K562 (cell line): ENCODE measurements at regions not wholly inside any gene's neighbourhood (a gene's known extent, or its start where the extent isn't known, plus 50 kb on each side); places are given as distances from the start of the nearest gene placed in this dataset.

ENCODE experiments used
- ATAC-seq: fragments of 200-7000 bp; cut with Tn5 transposase; 3 replicates; pipeline ENCODE4 v1.9.1; 2020; ENCODE audit warnings: moderate library complexity
- BruUV-seq: library from RNA; stranded (reverse); fragments of 400-500 nt; replicated peaks from 2 replicates; lab custom pipeline; 2021; lab: Mats Ljungman, UMichigan
- CTCF ChIA-PET: fragments of 300-600 bp; formaldehyde crosslinking; extraction: SDS; loops from one replicate; lab custom pipeline; 2021; ENCODE audit warnings: low intra/inter-chr PET ratio; lab: Yijun Ruan, JAX
- POLR2A ChIA-PET: fragments of 300-600, 350-650 bp; sonication (Branson Sonifier 250); formaldehyde crosslinking; extraction: SDS; loops from one replicate; lab custom pipeline; 2021; ENCODE audit warnings: antibody characterized with exemption, inconsistent platforms; lab: Yijun Ruan, JAX
- DNase-seq, 4 experiments: peaks; one replicate each; pipeline versions ENCODE4 v3.0.0 to v3.0.0-alpha.2; 2011 to 2018; ENCODE audit warnings: low spot score in 3 of 4, mixed read lengths in 3 of 4; ENCODE audit errors: extremely low read depth in 1 of 4
- FAIRE-seq: peaks from 2 replicates; lab custom pipeline; 2011; peaks lifted over from hg19 to GRCh38; lab: Jason Lieb, UNC
- H2AFZ ChIP-seq: 2 replicates; pipeline ENCODE4 v1.6.0; 2011; ENCODE audit warnings: low read depth, low read length, control low read depth, inconsistent platforms
- H3K27ac ChIP-seq: fragments of 200-600 bp; 3 replicates; pipeline ENCODE4 v1.8.0; 2011; ENCODE audit warnings: low read depth, mild to moderate bottlenecking, control low read depth, inconsistent platforms, low read length, moderate library complexity, mixed read lengths; ENCODE audit errors: extremely low read depth
- H3K27me3 ChIP-seq, 2 experiments: fragments of 300-600 bp in 1 of 2; 2 replicates in 1 of 2; 3 replicates in 1 of 2; pipeline versions ENCODE4 v1.6.0 to v1.8.0; 2011; ENCODE audit warnings: inconsistent platforms in 2 of 2, low read length in 2 of 2, mild to moderate bottlenecking in 1 of 2, mixed read lengths in 1 of 2, moderate library complexity in 1 of 2; ENCODE audit not compliant: control insufficient read depth in 2 of 2, insufficient read depth in 2 of 2
- H3K36me3 ChIP-seq: fragments of 300-600 bp; 3 replicates; pipeline ENCODE4 v1.8.0; 2011; ENCODE audit warnings: mild to moderate bottlenecking, low read length, inconsistent platforms; ENCODE audit not compliant: control insufficient read depth, insufficient read depth
- H3K4me1 ChIP-seq, 2 experiments: fragments of 200-600 bp in 1 of 2; replicated peaks in 1 of 2; 2 replicates in 1 of 2; 3 replicates in 1 of 2; pipeline versions ENCODE4 v1.5.1 to v1.8.0; 2011; ENCODE audit warnings: inconsistent platforms in 2 of 2, low read length in 2 of 2, mild to moderate bottlenecking in 1 of 2, mixed read lengths in 1 of 2, moderate library complexity in 1 of 2; ENCODE audit not compliant: control insufficient read depth in 2 of 2, insufficient read depth in 2 of 2
- H3K4me2 ChIP-seq: 2 replicates; pipeline ENCODE4 v1.6.1; 2011; ENCODE audit warnings: low read length, control low read depth, inconsistent platforms, mixed read lengths; ENCODE audit not compliant: insufficient read depth
- H3K4me3 ChIP-seq: fragments of 200-600 bp; sonication (generic), shearing (Covaris generic); 2 replicates; pipeline ENCODE4 v1.5.1; 2016; ENCODE audit warnings: control low read depth, inconsistent platforms
- H3K79me2 ChIP-seq: fragments of 200-600 bp; 3 replicates; pipeline ENCODE4 v1.8.0; 2011; ENCODE audit warnings: low read length, inconsistent platforms; ENCODE audit not compliant: control insufficient read depth, insufficient read depth
- H3K9ac ChIP-seq, 2 experiments: 2 replicates each; pipeline versions ENCODE4 v1.6.0 to v1.6.1; 2011; ENCODE audit warnings: low read depth in 2 of 2, low read length in 2 of 2, control low read depth in 1 of 2, inconsistent platforms in 1 of 2, mild to moderate bottlenecking in 1 of 2, mixed read lengths in 1 of 2; ENCODE audit not compliant: insufficient read depth in 1 of 2
- H3K9me1 ChIP-seq: one replicate; pipeline ENCODE4 v1.6.0; 2011; ENCODE audit warnings: inconsistent platforms, mild to moderate bottlenecking, low read length, moderate library complexity; ENCODE audit not compliant: control insufficient read depth, insufficient read depth
- H3K9me3 ChIP-seq: replicated peaks from 2 replicates; pipeline ENCODE4 v1.5.1; 2011; ENCODE audit warnings: low read depth, low read length, inconsistent platforms; ENCODE audit not compliant: control insufficient read depth, insufficient read depth
- H4K20me1 ChIP-seq: replicated peaks from 2 replicates; pipeline ENCODE4 v1.6.1; 2011; ENCODE audit warnings: low read length, inconsistent platforms, mixed read lengths; ENCODE audit not compliant: control insufficient read depth, insufficient read depth
- ATF1 ChIP-seq, 2 experiments: fragments of 450-650 bp in 1 of 2; IDR thresholded peaks; 2 replicates each; pipeline ENCODE4 v1.6.1; 2016; ENCODE audit warnings: missing compliant biosample characterization in 1 of 2, missing genetic modification characterization in 1 of 2
- DNMT1 ChIP-seq: fragments of 450-650 bp; IDR thresholded peaks from 2 replicates; pipeline ENCODE4 v1.6.1; 2016; ENCODE audit warnings: antibody characterized with exemption, mild to moderate bottlenecking
- MTA3 ChIP-seq: fragments of 450-650 bp; formaldehyde crosslinking; IDR thresholded peaks from 2 replicates; pipeline ENCODE4 v1.6.1; 2017; ENCODE audit warnings: mild to moderate bottlenecking, borderline replicate concordance
- NCOA4 ChIP-seq: fragments of 450-650 bp; IDR thresholded peaks from 2 replicates; pipeline ENCODE4 v1.6.1; 2018; ENCODE audit warnings: mild to moderate bottlenecking; ENCODE audit not compliant: partially characterized antibody
- THRA ChIP-seq: fragments of 450-650 bp; IDR thresholded peaks from 2 replicates; pipeline ENCODE4 v1.6.1; 2017; ENCODE audit warnings: mild to moderate bottlenecking, moderate library complexity
- YBX1 ChIP-seq: fragments of 450-650 bp; IDR thresholded peaks from 2 replicates; pipeline ENCODE4 v1.7.1; 2016; ENCODE audit warnings: mild to moderate bottlenecking
- ZBTB11 ChIP-seq, 3 experiments: fragments of 200-800 bp in 1 of 3; fragments of 250-450 bp in 1 of 3; fragments of 450-650 bp in 1 of 3; sonication (Bioruptor Pico) in 1 of 3; sonication (Bioruptor generic) in 1 of 3; formaldehyde crosslinking in 1 of 3; IDR thresholded peaks; 2 replicates each; pipeline versions ENCODE4 v1.6.1 to v1.8.0; 2016 to 2022; ENCODE audit warnings: mild to moderate bottlenecking in 2 of 3, missing genetic modification characterization in 2 of 3, missing compliant biosample characterization in 1 of 3, moderate library complexity in 1 of 3
- ZBTB49 ChIP-seq: sonication (generic); formaldehyde crosslinking; IDR thresholded peaks from 2 replicates; pipeline ENCODE4 v1.8.0; 2022; ENCODE audit warnings: missing genetic modification reagents, mild to moderate bottlenecking, borderline replicate concordance
- ZNF584 ChIP-seq: fragments of 200-800 bp; sonication (Bioruptor generic); IDR thresholded peaks from 2 replicates; pipeline ENCODE4 v1.6.1; 2016; ENCODE audit warnings: low read depth, mild to moderate bottlenecking, missing genetic modification characterization, missing compliant biosample characterization
- WGBS: fragments of 100-300 bp; shearing (Covaris generic); methylation state at CpG from one replicate; pipeline ENCODE4 v1.1.6; 2016; ENCODE audit warnings: low coverage, mixed read lengths; ENCODE audit not compliant: insufficient coverage; ENCODE audit errors: missing lambda C conversion rate; 5-methylcytosine and 5-hydroxymethylcytosine counted together
- in situ Hi-C: fragments of 300-500 bp; cut with MboI; formaldehyde crosslinking; loops from 4 replicates; pipeline ENCODE4 v1.15.0; 2018; ENCODE audit warnings: inconsistent platforms, mixed read lengths
- intact Hi-C: fragments of 100-400 bp; cut with micrococcal nuclease; formaldehyde crosslinking; loops from 2 replicates; pipeline ENCODE4 v1.14.2; 2022

- Histone ChIP-seq H3K4me1 (no peaks in the 10 kb centered on the region), H3K9me3 (no peaks in the 10 kb centered on the region), H3K27ac (no peak overlapping the region), H2AFZ (no peak overlapping the region), H3K4me2 (no peak overlapping the region), H3K27me3 (no peaks in the 10 kb centered on the region), H3K4me3 (no peak overlapping the region), H3K36me3 (no peaks in the 10 kb centered on the region), H3K9me1 (no peaks in the 10 kb centered on the region), H3K9ac (no peak overlapping the region), H4K20me1 (no peaks in the 10 kb centered on the region), H3K79me2 (no peaks in the 10 kb centered on the region)
- ChIA-PET POLR2A (no interaction called here), CTCF (interaction anchor here (0.6 kb wide), 1 partner anchor 1793 kb away, joined by 5 read pairs; no protein-coding TSS in a partner anchor)
- intact Hi-C loops (no loop called here), in situ Hi-C loops (no loop called here)
- TF ChIP-seq NCOA4: no peak
- no peak for TF ChIP-seq ZNF584 (CRISPR knock-in tag)
- no peak for TF ChIP-seq THRA
- TF ChIP-seq DNMT1: no peak
- TF ChIP-seq MTA3: no peak
- FAIRE-seq (no peak), ATAC-seq (no peak), DNase-seq (no peak)
- no TSS peak for BruUV-seq
- WGBS: 0% methylated on average over 3 of the region's 3 CpGs
Observed at GRCh38 chr5:161960314-161960713, 107.3 kb upstream of the GABRG2 start.

- Histone ChIP-seq H3K4me3 (no peak overlapping the region), H3K4me1 (no peaks in the 10 kb centered on the region), H3K4me2 (no peak overlapping the region), H4K20me1 (no peaks in the 10 kb centered on the region), H3K9me3 (no peaks in the 10 kb centered on the region), H2AFZ (no peak overlapping the region), H3K79me2 (no peaks in the 10 kb centered on the region), H3K27me3 (no peaks in the 10 kb centered on the region), H3K27ac (no peak overlapping the region), H3K9ac (no peak overlapping the region), H3K36me3 (no peaks in the 10 kb centered on the region), H3K9me1 (no peaks in the 10 kb centered on the region)
- DNase-seq (no peak), ATAC-seq (no peak), FAIRE-seq (no peak)
- POLR2A ChIA-PET: no interaction called here
- in situ Hi-C loops: no loop called here
- CTCF ChIA-PET: no interaction called here
- 2% methylated on average over 3 of the region's 3 CpGs for WGBS
- BruUV-seq: no TSS peak
- intact Hi-C loops: no loop called here
- TF ChIP-seq YBX1: no peak
- no peak for TF ChIP-seq ZBTB11 (CRISPR knock-in tag; IDR thresholded peaks at IDR 0.05)
- no peak for TF ChIP-seq ATF1 (CRISPR knock-in tag; IDR thresholded peaks at IDR 0.05)
- no peak for TF ChIP-seq ATF1 (tag; IDR thresholded peaks at IDR 0.05)
- TF ChIP-seq ZBTB49 (CRISPR knock-in tag): no peak
Observed at GRCh38 chr5:161966564-161966963, 101.0 kb upstream of the GABRG2 start.
